ENCODE measurements at regions not wholly inside any gene's neighbourhood (a gene's known extent, or its start where the extent isn't known, plus 50 kb on each side); places are given as distances from the start of the nearest gene placed in this dataset.

GRCh38 chr4:144575181-144575580 is 70.8 kb upstream of the HHIP start:
- H3K27ac Mint-ChIP-seq (ENCODE audit: unreplicated experiment), result no peak overlapping the region
- DNase-seq (ENCODE audit: low read depth, low spot score), result no peak
- no peaks in the 10 kb centered on the region for H3K36me3 Mint-ChIP-seq (ENCODE audit: low read depth)
- no peaks in the 10 kb centered on the region for H3K27me3 Mint-ChIP-seq (ENCODE audit: low read depth)
- H3K4me3 Mint-ChIP-seq, result no peak overlapping the region
- H3K9me3 Mint-ChIP-seq, result no peaks in the 10 kb centered on the region
- peak; percentile 21 for TF ChIP-seq CTCF (conservative IDR thresholded peaks at IDR 0.05)
- H3K4me1 Mint-ChIP-seq, result peaks cover 5% of the 10 kb centered on the region

GRCh38 chr4:144578681-144579080 is 67.3 kb upstream of the HHIP start:
- Mint-ChIP-seq H3K9me3 (no peaks in the 10 kb centered on the region), H3K27me3 (ENCODE audit: low read depth) (no peaks in the 10 kb centered on the region), H3K36me3 (ENCODE audit: low read depth) (no peaks in the 10 kb centered on the region), H3K4me1 (peaks cover 5% of the 10 kb centered on the region), H3K4me3 (no peak overlapping the region), H3K27ac (ENCODE audit: unreplicated experiment) (no peak overlapping the region)
- DNase-seq (ENCODE audit: low read depth, low spot score), result no peak
- no peak for TF ChIP-seq CTCF (conservative IDR thresholded peaks at IDR 0.05)

- H3K27ac Mint-ChIP-seq (ENCODE audit: unreplicated experiment), result no peak overlapping the region
- TF ChIP-seq CTCF (conservative IDR thresholded peaks at IDR 0.05), result no peak
Measured at GRCh38 chr4:144579411-144580030, 66.4 kb upstream of the HHIP start.

GRCh38 chr4:144580430-144580829 is 65.5 kb upstream of the HHIP start:
- Mint-ChIP-seq H3K4me1 (peaks cover 6% of the 10 kb centered on the region), H3K27me3 (ENCODE audit: low read depth) (no peaks in the 10 kb centered on the region), H3K27ac (ENCODE audit: unreplicated experiment) (no peak overlapping the region), H3K9me3 (peaks cover 3% of the 10 kb centered on the region), H3K36me3 (ENCODE audit: low read depth) (no peaks in the 10 kb centered on the region), H3K4me3 (no peak overlapping the region)
- no peak for TF ChIP-seq CTCF (conservative IDR thresholded peaks at IDR 0.05)
- DNase-seq (ENCODE audit: low read depth, low spot score), result no peak

More at GRCh38 chr4:144579411-144580030, 66.4 kb upstream of the HHIP start:
- Mint-ChIP-seq H3K9me3 (peaks cover 3% of the 10 kb centered on the region), H3K36me3 (ENCODE audit: low read depth) (no peaks in the 10 kb centered on the region), H3K4me1 (peaks cover 5% of the 10 kb centered on the region), H3K4me3 (no peak overlapping the region), H3K27me3 (ENCODE audit: low read depth) (no peaks in the 10 kb centered on the region)
- no peak for DNase-seq (ENCODE audit: low read depth, low spot score)

- no peak for DNase-seq (ENCODE audit: low read depth, low spot score)
- H3K36me3 Mint-ChIP-seq (ENCODE audit: low read depth), result no peaks in the 10 kb centered on the region
Measured at GRCh38 chr4:144582105-144582850, 63.7 kb upstream of the HHIP start.

More at GRCh38 chr4:144582105-144582850, 63.7 kb upstream of the HHIP start:
- peaks cover 3% of the 10 kb centered on the region for H3K9me3 Mint-ChIP-seq
- no peak overlapping the region for H3K27ac Mint-ChIP-seq (ENCODE audit: unreplicated experiment)
- no peak overlapping the region for H3K4me3 Mint-ChIP-seq
- TF ChIP-seq CTCF (conservative IDR thresholded peaks at IDR 0.05), result no peak
- H3K27me3 Mint-ChIP-seq (ENCODE audit: low read depth), result no peaks in the 10 kb centered on the region
- H3K4me1 Mint-ChIP-seq, result peaks cover 11% of the 10 kb centered on the region

All from neural crest cell (in vitro differentiated cells).